Right atrium auricular region (tissue), 2 donors: ENCODE measurements at regions not wholly inside any gene's neighbourhood (a gene's known extent, or its start where the extent isn't known, plus 50 kb on each side); places are given as distances from the start of the nearest gene placed in this dataset.
"Not testable (repeated sequence)": the region's sequence is repeated elsewhere in the genome, so short reads cannot be mapped to it uniquely, and the experiment has no call there.

ENCODE experiments used
- DNase-seq: peaks from one replicate; pipeline ENCODE4 v3.0.0-alpha.2; 2019; ENCODE audit warnings: low spot score
- H3K27ac ChIP-seq, 2 donors: fragments of 200-600 bp; sonication (generic); 1 replicate in 1 of 2; 2 replicates in 1 of 2; pipeline ENCODE4 v1.5.1; 2016 to 2019
- H3K27me3 ChIP-seq, 2 donors: fragments of 200-600 bp; sonication (generic); one replicate each; pipeline versions ENCODE4 v1.5.1 to v1.6.0; 2017 to 2019
- H3K36me3 ChIP-seq: fragments of 200-600 bp; sonication (generic); one replicate; pipeline ENCODE4 v1.5.1; 2016
- H3K4me1 ChIP-seq, 2 donors: fragments of 200-600 bp; sonication (generic); one replicate each; pipeline versions ENCODE4 v1.5.1 to v1.6.0; 2017 to 2019
- H3K4me3 ChIP-seq, 2 donors: fragments of 200-600 bp; sonication (generic); 1 replicate in 1 of 2; 2 replicates in 1 of 2; pipeline ENCODE4 v1.5.1; 2017 to 2019; ENCODE audit warnings: mild to moderate bottlenecking in 1 of 2, moderate library complexity in 1 of 2
- H3K9me3 ChIP-seq, 2 donors: fragments of 200-600 bp; sonication (generic); one replicate each; pipeline ENCODE4 v1.5.1; 2019
- CTCF ChIP-seq, 2 donors: fragments of 200-600 bp; sonication (generic); IDR thresholded peaks; one replicate each; pipeline ENCODE4 v1.5.1; 2019; ENCODE audit warnings: antibody characterized with exemption in 2 of 2

DNA sequence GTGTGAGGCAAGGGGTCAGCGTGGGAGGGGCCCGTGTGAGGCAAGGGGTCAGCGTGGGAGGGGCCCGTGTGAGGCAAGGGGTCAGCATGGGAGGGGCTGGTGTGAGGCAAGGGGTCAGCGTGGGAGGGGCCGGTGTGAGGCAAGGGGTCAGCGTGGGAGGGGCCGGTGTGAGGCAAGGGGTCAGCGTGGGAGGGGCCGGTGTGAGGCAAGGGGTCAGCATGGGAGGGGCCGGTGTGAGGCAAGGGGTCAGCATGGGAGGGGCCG, 119.2 kb downstream of the SEPTIN14 start:
- H3K27ac ChIP-seq, H3K4me3 ChIP-seq, H3K4me1 ChIP-seq, H3K27me3 ChIP-seq, DNase-seq, H3K36me3 ChIP-seq, H3K9me3 ChIP-seq: not testable (repeated sequence)

DNA sequence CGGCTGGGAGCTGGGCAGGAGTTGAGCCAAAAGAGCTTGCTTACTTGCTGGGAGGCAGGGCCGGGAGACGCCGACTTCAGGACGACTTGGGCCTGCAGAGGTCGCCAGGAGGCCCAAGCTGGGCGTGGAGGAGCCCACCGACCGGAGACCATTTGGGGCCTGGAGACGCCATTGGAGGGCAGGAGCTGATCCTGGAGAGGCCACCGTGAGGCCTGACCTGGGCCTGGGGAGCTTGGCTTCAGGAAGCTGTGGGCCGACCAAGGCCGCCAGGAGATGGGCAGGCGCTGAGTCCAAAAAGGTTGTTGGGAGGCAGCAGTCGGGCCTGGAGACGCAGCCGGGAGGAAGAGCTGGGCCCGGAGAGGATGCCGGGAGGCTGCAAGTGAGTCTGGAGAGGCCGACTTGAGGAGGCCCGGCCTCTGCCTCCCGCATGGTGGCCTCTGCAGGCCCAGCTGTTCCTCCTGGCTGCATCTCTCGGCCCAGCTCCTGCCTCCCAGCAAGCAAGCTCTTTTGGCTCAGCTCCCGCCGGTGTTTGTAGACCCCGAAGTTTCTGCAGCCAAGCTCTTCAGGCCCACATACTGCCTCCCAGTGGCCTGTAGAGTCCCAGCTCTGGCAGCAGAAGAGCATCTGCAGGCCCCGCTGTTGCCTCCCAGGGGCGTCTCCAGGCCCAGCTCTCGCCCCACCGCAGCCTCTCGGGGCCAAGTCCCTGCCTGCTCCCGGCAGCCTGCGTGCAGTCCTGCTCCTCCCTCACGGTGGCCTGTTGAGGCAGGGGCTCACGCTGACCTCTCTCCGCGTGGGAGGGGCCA, 119.7 kb downstream of the SEPTIN14 start:
- H3K27me3 ChIP-seq, DNase-seq, H3K27ac ChIP-seq, H3K9me3 ChIP-seq, H3K4me3 ChIP-seq, H3K36me3 ChIP-seq, H3K4me1 ChIP-seq: not testable (repeated sequence)

- not testable (repeated sequence) for H3K27me3 ChIP-seq, DNase-seq, H3K9me3 ChIP-seq, H3K4me3 ChIP-seq, H3K4me1 ChIP-seq, H3K27ac ChIP-seq, H3K36me3 ChIP-seq
These were observed 120.6 kb downstream of the SEPTIN14 start for GRCh38 chr7:55741721-55742631.

GRCh38 chr7:55740633-55741250, 121.8 kb downstream of the SEPTIN14 start:
- not testable (repeated sequence) for H3K4me1 ChIP-seq, H3K9me3 ChIP-seq, H3K36me3 ChIP-seq, H3K27me3 ChIP-seq, H3K27ac ChIP-seq, DNase-seq, H3K4me3 ChIP-seq

DNA sequence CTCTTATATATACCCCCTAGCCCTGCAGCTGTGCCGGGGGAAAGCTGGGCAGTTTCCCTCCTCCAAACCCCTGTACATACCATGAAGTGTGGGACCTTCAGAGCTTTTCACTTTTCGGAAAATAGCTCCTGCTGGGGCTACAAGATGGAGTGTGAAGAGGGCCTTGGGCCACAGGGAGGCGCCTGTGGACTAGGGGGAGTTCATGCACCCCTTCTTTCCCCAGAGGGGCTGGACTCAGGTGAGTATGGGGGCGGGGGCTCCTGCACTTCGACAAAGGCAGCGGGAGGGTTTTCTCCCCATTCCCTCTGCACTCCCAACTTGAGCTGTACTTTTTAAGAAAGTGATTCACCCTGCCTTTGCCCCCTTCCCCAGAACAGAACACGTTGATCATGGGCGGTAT, 122.5 kb downstream of the SEPTIN14 start:
- H3K4me1 ChIP-seq, H3K36me3 ChIP-seq, H3K4me3 ChIP-seq, H3K27ac ChIP-seq, DNase-seq, H3K9me3 ChIP-seq, H3K27me3 ChIP-seq: not testable (repeated sequence)

DNA sequence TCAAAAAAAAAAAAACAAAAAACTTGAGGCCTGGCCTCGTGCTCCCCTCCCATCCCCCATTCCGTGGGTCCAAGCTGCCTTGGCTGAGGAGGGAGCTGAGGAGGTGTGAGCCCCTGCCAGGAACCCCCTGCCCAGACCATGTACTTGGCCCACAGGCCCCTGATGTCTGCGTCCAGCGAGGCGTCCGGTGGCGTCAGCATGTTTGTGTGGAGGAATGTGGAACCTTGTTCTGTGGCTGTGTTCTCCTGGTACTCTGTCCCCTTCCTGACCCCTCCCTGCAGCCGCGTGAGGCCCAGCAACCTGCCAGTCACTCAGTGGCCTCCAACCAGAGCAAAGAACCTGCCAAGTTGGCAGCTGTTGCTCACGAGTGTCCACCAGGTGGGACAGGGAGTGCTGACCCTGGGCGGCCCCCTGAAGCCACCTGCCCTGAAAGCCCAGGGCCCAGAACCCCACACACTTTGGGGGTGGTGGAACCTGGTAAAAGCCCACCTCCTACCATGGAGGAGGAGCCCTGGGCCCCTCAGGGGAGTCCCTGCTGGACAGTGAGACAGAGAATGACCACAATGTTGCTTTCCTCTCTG, 125.8 kb downstream of the SEPTIN14 start:
- not testable (repeated sequence) for H3K36me3 ChIP-seq, DNase-seq, H3K9me3 ChIP-seq, H3K27me3 ChIP-seq, H3K4me1 ChIP-seq, H3K4me3 ChIP-seq, H3K27ac ChIP-seq

- H3K36me3 ChIP-seq = no peaks in the 10 kb centered on the region
- no peaks in the 10 kb centered on the region for H3K4me1 ChIP-seq
- no peaks in the 10 kb centered on the region for H3K27me3 ChIP-seq
- no peak overlapping the region for H3K27ac ChIP-seq
- no peak for DNase-seq
- no peak overlapping the region for H3K4me3 ChIP-seq
- no peaks in the 10 kb centered on the region for H3K9me3 ChIP-seq
- no peak for TF ChIP-seq CTCF (IDR thresholded peaks at IDR 0.05)
These were observed 129.1 kb downstream of the SEPTIN14 start for GRCh38 chr7:55733241-55734140.

DNA sequence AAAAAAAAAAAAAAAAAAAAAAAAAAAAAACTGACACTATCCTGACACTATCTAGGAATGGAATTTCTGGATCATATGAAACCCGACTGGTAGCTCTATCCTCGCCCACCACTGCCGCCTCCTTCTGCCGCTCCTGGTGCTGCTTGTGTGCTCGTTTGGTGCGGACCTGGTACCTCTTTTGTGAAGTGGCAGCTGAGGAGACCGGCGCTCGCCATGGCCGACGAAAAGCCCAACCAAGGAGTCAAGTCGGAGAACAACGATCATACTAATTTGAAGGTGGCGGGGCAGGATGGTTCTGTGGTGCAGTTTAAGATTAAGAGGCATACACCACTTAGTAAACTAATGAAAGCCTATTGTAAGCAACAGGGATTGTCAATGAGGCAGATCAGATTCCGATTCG, 130.6 kb downstream of the SEPTIN14 start:
- no peak overlapping the region for H3K4me3 ChIP-seq
- TF ChIP-seq CTCF (IDR thresholded peaks at IDR 0.05) = no peak
- no peak overlapping the region for H3K27ac ChIP-seq
- no peaks in the 10 kb centered on the region for H3K36me3 ChIP-seq
- H3K9me3 ChIP-seq = no peaks in the 10 kb centered on the region
- no peaks in the 10 kb centered on the region for H3K4me1 ChIP-seq
- no peak for DNase-seq
- no peaks in the 10 kb centered on the region for H3K27me3 ChIP-seq
